PC-9 (cell line): ENCODE measurements at regions not wholly inside any gene's neighbourhood (a gene's known extent, or its start where the extent isn't known, plus 50 kb on each side); places are given as distances from the start of the nearest gene placed in this dataset.

Experiments used
- EZH2 ChIP-seq: fragments of 200-600 bp; sonication (generic); IDR thresholded peaks from 2 replicates; pipeline ENCODE4 v1.8.0; 2017; ENCODE audit warnings: antibody characterized with exemption, low read depth
- TF ChIP-seq, protein P1 (sequence below): fragments of 200-600 bp; sonication (generic); conservative IDR thresholded peaks from 2 replicates; pipeline ENCODE4 v1.6.1; 2017; ENCODE audit warnings: mixed run types, antibody characterized with exemption, mild to moderate bottlenecking, moderate library complexity

- no peak for TF ChIP-seq EZH2
- TF ChIP-seq, protein P1, sequence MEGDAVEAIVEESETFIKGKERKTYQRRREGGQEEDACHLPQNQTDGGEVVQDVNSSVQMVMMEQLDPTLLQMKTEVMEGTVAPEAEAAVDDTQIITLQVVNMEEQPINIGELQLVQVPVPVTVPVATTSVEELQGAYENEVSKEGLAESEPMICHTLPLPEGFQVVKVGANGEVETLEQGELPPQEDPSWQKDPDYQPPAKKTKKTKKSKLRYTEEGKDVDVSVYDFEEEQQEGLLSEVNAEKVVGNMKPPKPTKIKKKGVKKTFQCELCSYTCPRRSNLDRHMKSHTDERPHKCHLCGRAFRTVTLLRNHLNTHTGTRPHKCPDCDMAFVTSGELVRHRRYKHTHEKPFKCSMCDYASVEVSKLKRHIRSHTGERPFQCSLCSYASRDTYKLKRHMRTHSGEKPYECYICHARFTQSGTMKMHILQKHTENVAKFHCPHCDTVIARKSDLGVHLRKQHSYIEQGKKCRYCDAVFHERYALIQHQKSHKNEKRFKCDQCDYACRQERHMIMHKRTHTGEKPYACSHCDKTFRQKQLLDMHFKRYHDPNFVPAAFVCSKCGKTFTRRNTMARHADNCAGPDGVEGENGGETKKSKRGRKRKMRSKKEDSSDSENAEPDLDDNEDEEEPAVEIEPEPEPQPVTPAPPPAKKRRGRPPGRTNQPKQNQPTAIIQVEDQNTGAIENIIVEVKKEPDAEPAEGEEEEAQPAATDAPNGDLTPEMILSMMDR = no peak
Measured at GRCh38 chr18:37754141-37754540, 188.5 kb upstream of the CELF4 start.
